ENCODE measurements at regions not wholly inside any gene's neighbourhood (a gene's known extent, or its start where the extent isn't known, plus 50 kb on each side); places are given as distances from the start of the nearest gene placed in this dataset.
"Not testable (repeated sequence)": the region's sequence is repeated elsewhere in the genome, so short reads cannot be mapped to it uniquely, and the experiment has no call there.

DNA sequence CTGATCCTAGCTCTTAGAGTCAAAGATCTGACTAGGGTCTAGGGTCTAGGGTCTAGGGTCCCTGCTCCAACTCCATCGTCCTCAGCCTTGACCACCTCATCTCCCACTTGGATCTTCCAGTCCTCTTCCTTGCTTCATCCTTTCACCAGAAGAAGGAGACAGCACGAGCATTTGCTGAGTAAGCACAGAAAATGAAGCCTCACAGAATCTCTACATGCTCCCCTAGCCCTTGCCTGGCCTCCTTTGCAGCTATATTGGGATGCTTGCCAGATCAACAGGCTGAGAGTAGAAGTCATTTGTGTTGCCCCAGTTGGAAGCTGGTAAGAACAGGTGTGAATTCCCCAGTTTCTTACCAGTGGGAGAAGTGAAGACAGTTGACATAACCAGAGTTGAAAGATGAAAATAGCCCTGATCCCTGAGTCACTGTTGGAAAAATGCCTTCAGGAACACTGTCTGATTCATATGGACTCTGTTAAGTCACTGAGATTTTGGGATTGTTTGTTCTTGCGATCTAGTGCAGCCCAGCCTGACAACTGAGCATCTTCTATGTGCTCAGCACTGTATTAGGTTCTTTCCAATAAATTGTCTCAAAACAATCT is 552.5 kb downstream of the INSC start:
- no peak for DNase-seq

DNA sequence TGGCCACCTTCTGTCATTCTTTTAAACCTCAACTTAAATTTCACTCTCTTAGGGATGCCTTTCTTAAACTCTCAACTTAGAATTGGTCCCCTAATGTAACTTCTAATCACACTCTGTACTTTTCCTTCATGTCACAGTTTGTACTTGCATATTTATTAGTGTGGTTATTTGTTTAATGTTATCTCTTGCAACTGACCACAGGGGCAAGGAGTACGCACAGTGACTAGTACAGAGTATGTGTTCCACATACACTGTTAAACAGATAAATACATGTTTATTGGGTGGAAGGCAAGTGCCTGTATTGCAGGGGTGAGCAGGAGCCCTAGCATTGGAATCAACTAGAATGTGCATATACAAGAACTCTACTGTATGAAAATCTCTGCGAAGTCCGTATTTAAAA is 554.0 kb downstream of the INSC start:
- DNase-seq, result no peak

- no peak for DNase-seq
These were observed 555.9 kb downstream of the INSC start for GRCh38 chr11:15670520-15671070.

DNA sequence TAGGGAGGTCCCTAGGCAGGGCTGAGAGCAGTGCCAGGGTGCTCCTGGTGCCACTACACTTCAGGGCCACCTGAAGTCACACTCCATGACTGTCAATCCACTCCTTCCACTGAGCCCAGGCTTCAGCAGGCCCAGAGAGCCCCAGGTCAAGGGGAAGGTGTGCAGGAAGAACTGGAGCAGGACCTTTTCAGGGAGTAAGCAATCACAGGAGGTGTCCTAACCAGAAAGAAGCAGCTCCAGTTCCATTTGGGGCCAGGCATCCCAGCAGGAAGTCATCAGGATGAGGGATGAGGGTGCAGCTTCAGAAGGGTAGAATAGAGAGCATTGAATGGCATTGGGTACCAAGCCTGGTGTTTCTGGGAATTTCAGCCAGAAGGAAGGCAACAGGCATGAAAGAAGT is 556.5 kb downstream of the INSC start:
- DNase-seq, result no peak

GRCh38 chr11:15672825-15673224 is 558.1 kb downstream of the INSC start:
- no peak for DNase-seq

DNA sequence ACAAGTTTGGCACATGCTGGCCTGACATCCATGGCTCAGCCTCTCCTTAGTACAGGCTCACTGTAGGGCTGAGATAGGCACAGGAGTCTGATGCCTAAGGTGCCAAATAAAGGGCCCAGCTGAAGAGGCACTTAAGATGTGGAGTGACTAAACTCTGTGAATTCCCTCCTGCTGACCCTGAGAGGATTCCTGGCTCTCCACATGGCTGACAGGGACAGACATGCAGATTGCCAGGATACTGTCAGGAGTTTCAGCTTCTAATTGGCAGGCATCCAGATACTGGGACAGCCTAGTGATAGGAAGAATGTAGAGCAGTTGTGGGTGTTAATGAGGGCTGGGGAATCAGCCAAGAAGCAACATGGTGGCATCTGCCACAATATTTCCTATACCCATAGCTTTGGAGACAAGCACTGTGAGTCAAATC is 558.7 kb downstream of the INSC start:
- DNase-seq, result peak; percentile 40

- no peak for DNase-seq
These were observed 560.0 kb downstream of the INSC start for GRCh38 chr11:15674756-15675155.

DNA sequence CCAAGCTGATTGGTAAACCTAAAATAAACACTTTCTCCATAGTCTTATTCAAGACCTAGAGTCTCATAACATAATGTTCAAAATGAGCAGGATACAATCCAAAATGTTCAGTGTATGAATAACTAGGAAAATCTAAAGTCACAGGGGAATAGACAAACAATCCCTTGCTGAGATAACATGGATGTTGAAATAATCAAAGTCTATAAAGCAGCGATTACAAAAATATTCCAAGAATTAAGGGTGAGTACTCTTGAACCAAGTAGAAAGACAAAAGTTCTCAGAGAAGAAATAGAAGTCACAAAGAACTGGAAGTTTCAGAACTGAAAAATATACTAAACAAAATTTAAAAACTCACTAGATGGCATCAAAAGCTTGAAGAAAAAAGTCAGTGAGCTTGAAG is 561.0 kb downstream of the INSC start:
- DNase-seq, result no peak

DNA sequence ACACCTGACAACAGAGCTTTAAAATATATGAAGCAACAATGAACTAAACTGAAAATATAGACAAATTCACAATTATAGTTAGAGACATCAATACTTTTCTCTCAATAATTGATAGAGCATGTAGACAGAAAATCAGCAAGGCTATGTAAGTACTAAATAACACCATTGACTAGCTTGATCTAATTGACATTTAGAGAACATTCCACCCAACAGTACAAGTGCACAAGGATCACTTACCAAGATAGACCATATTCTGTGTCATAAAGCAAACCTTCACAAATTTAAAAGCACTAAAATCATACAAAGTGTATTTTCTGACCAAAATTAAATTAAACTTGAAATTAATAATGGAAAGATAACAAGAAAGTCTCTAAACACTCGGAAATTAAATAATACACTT is 562.5 kb downstream of the INSC start:
- DNase-seq, result no peak

GRCh38 chr11:15683528-15683927 is 568.8 kb downstream of the INSC start:
- no peak for DNase-seq

- DNase-seq, result no peak
These were observed 570.6 kb downstream of the INSC start for GRCh38 chr11:15685306-15685705.

- DNase-seq, result not testable (repeated sequence)
These were observed 571.5 kb downstream of the INSC start for GRCh38 chr11:15686259-15686658.

DNA sequence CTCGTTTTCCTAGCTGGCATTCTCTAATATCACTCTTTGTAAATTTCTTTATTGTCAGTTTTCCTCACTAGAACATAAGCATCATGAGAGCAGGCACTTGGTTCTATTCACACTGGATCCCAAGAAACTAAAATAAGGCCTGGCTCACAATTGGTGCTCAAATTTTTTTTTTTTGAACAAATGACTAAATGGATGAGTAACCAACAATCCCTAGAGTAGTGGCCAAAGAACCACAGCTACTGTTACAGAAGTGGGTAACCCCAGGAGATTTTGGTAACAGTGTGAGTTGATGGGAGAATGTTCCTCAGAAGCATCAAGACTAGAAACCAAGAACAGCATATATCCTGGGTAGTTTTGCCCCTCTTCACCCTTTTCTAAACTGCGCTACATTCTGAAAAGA is 572.6 kb downstream of the INSC start:
- DNase-seq, result no peak

GRCh38 chr11:15688351-15688792 is 573.6 kb downstream of the INSC start:
- no peak for DNase-seq

DNA sequence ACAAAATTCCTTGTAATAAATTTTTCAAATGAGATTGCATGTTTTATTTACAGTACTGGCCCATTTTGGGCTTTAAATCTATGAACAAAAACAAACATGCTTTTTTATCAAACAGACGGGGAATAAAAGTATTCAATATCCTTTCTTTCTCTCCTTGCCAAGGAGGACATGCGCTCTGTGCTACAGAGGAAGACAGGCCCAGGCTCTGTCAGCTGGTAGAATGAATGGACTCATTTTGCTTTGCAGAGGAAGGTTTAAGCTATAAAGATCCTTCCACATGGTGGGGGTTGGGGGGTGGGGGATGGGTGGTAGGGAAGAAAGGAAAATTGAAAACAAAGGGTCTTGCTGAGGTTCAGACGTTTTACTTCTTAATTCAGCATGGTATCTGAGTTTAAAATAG is 575.6 kb downstream of the INSC start:
- no peak for DNase-seq

GRCh38 chr11:15692739-15693138 is 578.0 kb downstream of the INSC start:
- no peak for DNase-seq

DNA sequence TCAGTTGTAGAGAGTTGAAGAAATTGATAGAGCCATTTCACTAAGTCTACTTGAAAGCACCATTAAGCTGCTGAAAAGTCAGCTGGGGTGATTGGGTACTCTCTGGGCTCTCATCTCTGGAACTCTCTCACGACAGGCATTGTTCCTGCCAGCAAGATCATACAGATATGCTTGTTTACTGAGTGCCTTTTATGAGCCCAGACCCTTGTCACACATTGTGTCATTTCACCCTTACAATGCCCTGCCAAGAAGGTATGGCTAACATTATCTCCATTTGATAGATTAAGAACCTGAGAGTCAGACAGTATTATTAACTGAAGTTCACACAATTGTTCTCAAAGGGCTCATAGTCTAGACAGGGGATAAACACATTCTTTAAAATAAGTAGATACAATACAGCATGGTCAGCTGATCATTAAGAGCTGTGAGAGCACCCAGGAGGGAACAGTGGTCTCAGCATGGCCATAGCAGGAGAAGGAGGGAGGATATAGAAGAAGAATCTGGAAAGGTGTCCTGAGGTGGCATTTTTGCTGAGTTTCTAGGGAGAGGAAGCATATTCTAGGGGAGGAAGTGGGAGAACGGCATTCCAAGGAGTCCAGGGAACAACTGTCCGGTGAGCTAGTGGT is 580.5 kb downstream of the INSC start:
- DNase-seq, result peak; percentile 34

- no peak for DNase-seq
These were observed 581.3 kb downstream of the INSC start for GRCh38 chr11:15696069-15696468.

DNA sequence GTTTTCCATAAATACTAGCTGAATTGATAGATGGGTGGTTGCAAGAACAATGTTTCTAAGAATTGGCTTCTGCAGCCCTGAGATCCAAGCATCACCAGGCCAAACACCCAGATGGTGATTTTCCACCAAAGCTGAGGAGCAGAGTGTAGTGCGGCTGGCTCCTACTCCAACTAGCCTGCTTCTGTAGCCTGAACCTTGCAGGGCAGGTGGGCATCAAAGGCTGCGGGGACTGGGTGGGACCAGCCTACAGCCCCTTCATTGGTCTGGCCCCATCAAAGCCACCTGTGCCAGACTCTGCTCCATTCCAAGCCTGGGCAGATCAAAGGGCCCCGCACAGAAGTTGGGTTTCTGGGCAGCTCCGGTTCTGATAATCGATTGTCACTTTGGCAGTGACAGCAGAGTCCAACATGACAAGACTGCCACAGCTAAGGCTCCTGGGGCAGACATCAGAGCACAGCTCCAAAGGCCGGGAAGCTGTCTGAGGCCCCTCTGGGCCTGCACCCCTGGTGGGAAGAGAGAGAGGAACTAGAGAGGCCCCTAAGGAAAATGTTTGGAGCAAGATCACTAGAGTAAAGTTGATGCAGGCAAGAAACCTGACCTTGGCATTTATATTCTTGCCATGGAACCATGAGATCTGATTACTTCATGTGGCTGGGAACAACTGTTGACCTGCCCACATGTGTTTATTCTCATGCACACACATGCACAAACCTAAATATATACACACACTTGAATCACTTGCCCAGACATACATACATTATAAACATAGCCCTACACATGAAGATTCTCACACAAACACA is 582.9 kb downstream of the INSC start:
- no peak for DNase-seq

DNA sequence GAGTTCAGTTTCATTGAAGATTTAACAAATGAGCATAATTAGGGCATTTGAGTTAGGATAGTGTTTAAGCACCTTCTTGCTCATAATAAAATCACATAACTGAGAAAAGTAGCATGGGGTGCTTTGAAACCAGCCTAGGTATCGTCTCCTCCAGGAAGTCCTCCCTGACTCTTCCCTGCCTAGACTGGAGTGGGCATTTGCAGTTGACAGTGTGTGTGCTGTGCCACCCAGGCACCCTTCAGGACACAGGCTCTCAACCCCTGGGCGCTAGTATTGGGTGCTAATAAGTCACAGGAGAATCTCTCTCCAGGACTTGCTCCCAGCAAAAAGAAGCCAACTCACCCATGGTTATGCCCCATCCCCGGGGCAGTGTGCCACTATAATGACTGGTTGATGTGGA is 584.1 kb downstream of the INSC start:
- DNase-seq, result no peak

DNA sequence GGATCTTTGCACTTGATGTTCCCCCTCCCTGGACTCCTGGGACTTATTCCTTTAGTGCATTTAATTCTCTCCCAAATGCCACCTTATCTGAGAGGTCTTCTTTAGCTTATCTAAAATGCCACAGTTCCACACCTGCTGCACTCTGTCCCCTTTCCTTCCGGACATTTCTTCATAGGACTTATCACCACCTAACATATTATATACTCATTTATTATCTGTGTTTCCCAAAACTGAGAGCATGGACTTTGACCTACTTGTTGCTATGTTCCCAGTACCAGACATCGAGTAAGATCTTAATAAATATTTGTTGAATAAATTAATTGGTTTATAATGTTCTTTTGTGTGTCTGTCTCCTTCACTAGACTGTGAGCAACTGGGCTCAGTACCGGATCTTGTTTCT is 585.3 kb downstream of the INSC start:
- DNase-seq, result no peak

- no peak for DNase-seq
These were observed 585.7 kb downstream of the INSC start for GRCh38 chr11:15700456-15700855.

DNA sequence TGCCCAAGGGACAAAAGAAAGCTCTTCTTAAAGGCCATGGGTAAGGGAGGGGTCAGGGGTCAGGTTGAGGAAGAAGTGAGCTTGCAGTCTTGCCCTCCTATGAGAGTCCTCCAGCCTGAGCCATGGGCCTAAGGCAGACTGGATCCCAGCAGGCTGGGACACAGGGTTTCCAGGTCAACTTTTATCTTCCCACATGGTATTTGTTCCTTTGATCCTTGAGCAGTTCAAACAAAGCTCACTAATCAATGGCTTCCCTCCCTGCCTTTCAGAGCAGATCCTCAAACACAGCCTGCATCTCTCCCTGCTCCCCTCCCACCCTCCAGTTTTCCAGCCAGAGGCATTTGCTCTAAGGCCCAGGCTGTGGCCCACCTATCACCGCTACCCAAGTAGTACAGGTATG is 589.3 kb downstream of the INSC start:
- DNase-seq, result no peak

- DNase-seq, result no peak
These were observed 589.8 kb downstream of the INSC start for GRCh38 chr11:15704556-15704955.
